NCI-H446 treated with DMSO at 0.1 percent for 48 hours (cell line): ENCODE measurements at regions not wholly inside any gene's neighbourhood (a gene's known extent, or its start where the extent isn't known, plus 50 kb on each side); places are given as distances from the start of the nearest gene placed in this dataset.

ENCODE experiments used
- DNase-seq: peaks from one replicate; lab custom pipeline; 2025; lab: John Stamatoyannopoulos, UW

- no peak for DNase-seq
These were observed 470.9 kb upstream of the SPHKAP start for GRCh38 chr2:228652366-228652765.

- no peak for DNase-seq
These were observed 468.4 kb upstream of the SPHKAP start for GRCh38 chr2:228649876-228650275.

DNA sequence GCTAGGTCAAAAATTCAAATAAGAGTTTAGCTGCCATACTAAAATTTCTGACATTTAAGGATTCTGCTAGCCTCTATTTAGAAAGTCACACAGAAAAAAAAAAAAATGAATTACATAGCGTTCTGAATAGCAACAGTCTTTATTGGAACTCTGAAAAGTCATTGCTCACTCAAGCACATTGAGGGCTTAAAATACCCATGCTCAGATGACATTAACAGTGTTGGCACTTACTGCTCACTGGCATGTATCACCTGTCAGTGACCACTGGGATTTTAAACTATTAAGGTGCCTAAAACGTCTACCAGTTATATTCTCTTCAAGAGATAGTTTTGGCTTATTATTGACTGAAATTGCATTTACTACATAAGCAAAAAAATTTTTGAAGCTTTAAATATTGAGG is 468.0 kb upstream of the SPHKAP start:
- DNase-seq: no peak

DNA sequence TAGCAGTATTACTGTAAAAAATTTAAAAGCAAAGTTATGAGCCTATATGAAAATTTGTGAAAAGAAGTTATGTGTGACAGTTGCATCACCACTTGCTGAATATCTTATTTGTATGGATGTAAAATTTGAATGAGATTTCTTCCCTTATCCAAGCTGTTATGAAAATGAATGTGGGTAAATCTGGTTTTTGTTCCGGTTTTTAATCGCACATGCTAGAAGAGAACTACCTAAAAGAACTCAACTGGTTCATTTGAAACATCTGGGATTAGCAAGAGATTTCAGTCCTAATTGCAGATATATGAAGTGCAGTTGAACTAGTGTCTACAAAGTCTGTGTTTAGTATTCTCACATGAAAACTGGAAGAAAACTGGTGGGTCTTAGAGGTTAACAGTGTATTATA is 467.1 kb upstream of the SPHKAP start:
- DNase-seq: no peak

- no peak for DNase-seq
These were observed 464.6 kb upstream of the SPHKAP start for GRCh38 chr2:228646061-228646460.

DNA sequence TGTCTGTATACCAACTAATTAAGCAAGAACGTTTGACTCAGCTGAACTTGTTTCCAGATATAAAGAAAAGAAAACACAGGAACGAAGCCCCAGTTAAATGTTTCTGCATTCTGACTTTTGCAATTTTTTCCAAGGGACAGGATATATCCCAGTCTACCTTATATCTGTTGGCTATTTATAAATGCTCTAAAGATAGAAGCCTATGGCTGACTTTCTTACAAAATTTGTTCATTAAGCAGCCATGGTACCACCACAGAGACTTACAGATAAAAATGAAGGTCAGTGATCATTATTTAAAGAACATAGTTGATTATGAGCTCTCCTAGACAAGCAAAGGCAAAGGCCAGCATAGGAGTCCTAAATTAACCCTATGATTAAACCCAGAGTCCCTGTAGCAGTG is 462.7 kb upstream of the SPHKAP start:
- no peak for DNase-seq

DNA sequence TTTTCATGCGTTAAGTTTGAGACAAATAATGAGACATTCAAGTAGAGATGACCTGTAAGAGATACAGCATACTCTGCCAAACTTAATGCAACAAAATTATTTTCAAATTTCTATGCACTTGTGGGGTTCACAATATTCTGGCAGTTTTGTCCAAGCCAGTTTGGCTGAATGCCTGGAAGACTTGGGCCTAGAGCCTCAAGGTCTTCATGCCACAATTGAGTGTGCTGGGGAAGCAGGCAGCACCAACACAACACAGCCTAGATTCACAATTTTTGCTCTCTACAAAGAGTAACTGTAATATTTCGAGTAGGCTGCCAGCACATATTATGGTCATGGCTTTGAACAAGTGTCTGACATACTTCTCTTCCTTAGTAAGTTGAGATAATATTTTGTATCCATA is 461.4 kb upstream of the SPHKAP start:
- DNase-seq: no peak

DNA sequence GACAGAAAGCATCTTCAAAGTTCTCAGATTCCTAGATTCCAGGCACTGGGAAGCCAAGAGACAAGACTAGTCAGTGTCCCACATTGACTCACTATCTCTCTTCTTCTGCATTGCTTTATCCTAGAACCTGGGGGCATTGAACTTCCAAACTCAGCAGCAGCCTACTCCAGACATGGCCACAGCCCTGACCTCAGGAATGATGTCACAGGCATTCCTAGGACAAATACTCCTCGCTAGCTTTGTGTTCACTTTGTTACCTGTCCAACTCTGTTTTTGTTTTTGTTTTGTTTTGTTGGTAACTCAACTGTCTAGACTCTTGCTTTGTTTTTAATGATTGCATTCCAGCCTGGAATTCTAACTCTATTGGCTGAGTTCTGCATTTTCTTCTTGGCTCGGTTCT is 449.3 kb upstream of the SPHKAP start:
- DNase-seq: no peak

- DNase-seq: no peak
These were observed 447.8 kb upstream of the SPHKAP start for GRCh38 chr2:228629251-228629650.

DNA sequence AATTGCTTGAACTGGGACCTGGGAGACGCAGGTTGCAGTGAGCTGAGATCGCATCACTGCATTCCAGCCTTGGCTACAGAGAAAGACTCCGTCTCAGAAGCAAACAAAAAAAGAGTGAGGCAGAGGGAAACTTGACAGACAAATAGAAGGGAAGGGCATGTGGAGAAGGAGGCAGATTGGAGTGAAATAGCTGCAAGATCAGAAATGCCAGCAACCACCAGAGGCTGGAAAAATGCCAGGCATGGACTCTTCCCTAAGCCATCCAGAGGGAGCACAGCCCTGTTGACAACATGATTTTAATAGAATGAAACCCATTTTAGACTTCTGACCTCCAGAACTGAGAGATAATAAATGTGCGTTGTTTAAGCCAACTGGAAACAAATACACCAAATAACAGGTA is 447.2 kb upstream of the SPHKAP start:
- no peak for DNase-seq

DNA sequence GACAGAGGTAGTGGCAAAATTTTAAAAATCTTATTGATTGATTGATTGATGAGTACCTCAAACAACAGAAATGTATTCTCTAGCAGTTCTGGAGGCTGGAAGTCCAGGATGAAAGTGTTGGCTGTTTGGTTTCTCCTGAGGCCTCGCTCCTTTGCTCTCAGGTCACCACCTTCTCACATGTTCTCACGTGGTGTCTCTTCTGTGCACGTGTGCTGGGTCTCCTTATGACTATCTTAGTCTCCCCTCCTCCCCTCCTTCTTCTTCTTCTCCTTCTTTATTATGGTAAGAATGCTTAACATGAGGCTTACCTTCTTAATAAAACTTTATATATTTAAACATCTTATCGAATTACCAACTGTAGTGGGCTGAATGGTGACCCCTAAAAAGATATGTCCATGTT is 446.0 kb upstream of the SPHKAP start:
- no peak for DNase-seq

GRCh38 chr2:228625481-228625880 is 444.0 kb upstream of the SPHKAP start:
- no peak for DNase-seq

- no peak for DNase-seq
These were observed 443.2 kb upstream of the SPHKAP start for GRCh38 chr2:228624733-228625132.

GRCh38 chr2:228615496-228615895 is 434.0 kb upstream of the SPHKAP start:
- DNase-seq: no peak

GRCh38 chr2:228614741-228615140 is 433.3 kb upstream of the SPHKAP start:
- no peak for DNase-seq

GRCh38 chr2:228613133-228613850 is 431.8 kb upstream of the SPHKAP start:
- DNase-seq: no peak

DNA sequence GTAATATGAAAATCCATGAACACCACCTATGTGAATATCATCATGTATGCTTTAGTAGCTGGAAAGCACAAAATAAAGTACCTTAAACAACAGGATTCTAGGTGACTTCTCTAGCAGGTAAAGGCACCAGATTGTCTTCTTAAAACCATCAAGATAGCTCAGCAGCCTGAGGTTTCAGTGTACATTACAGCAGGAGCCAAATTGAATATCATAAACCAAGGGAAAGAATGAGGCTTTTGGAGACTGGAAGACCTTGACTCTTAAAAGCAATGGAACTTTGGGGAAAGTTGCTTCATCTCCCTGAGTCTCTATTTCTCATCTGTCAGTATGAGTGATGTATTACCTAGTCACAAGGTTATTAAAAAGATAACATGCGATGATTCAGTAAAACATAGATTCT is 429.7 kb upstream of the SPHKAP start:
- DNase-seq: no peak

DNA sequence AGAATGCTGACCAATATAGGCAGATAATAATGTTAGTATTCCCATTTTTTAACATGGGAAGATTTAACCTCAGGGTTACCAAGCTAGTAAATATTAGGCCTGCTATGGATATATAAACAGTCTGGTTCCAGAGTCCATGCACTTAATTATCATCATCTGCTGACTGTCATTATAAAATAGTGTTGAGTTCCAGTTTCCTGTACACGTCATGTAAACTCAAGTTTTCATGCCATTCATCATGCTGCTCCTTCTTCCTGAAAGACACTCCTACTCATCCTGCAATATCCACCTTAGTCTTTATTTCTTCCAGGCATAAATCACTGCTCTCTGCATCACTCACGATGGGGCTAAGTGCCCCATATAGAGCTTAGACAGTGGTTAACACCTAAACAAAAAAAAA is 420.8 kb upstream of the SPHKAP start:
- no peak for DNase-seq

DNA sequence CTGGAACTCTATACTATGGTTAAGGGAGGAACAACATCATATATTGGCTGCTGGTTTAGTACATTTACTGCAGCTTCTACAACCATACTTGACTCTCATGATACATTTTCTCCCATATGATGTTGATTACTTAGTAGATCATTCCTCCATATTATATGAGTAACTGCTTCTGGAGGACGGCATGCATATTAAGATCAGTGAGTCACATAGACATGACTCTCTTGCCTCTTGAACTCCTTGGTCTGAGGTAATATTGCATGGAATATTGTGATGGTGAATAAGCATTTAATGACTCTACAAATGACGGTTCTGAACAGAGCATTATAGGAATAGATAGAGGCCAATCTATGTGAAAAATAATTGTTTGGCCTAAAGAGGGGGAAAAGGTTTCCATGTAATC is 418.8 kb upstream of the SPHKAP start:
- DNase-seq: no peak

- no peak for DNase-seq
These were observed 418.3 kb upstream of the SPHKAP start for GRCh38 chr2:228599781-228600180.

DNA sequence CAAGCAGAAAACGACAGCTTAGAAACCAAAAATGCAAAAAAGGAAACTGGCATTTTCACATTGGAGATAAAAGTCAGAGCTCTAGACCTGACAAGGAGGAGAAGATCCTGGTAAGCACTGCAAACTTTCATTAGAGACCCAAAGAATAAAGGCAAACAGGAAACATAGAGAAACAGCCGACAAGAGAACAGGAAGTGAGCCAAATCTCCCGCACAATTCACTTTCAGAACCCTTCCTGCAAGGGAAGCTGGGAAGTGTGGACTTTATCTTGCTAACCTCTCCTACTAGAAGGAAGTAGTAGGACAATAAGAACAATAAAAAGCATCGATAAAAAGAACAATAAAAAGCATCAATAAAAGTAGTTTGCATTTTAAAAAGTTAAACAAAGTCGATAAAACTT is 417.8 kb upstream of the SPHKAP start:
- no peak for DNase-seq

- no peak for DNase-seq
These were observed 415.5 kb upstream of the SPHKAP start for GRCh38 chr2:228597032-228597431.

- no peak for DNase-seq
These were observed 412.5 kb upstream of the SPHKAP start for GRCh38 chr2:228594012-228594411.

DNA sequence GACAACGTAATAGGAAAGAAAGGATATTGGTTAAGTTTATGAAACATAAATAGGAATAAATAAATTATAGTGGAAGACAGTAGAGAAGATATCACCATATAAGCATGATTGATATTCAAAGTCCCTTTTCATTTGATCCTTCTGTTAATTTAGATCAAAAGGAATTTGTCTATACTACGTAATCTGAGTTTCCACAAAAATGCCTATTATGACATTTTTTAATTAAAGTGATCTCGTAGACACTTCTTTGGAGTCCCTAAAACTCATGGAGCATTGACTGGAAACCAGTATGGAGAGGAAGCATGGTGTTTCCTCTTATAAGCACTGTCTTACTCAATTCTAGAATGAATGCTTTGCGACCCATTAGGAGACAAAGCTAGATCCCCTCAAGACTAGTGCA is 411.4 kb upstream of the SPHKAP start:
- no peak for DNase-seq

DNA sequence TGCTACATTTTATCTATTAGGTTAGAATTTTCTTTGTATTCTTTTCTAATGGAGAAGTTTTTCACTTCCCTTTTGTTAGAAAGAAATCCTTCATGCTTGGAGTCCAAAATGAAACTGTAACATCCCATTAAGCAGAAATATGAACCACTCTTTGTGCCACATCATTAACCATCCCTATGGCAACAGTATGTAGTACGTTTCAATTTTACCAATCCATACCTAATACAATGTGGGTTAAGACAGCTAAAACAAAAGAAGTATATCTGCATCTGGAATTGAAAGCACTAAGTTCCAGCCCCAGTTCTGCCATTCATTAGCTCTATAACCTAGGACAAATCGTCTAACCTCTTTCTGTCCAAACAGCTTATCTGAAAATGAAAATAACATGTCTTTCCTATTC is 409.2 kb upstream of the SPHKAP start:
- no peak for DNase-seq
